ENCODE measurements at regions not wholly inside any gene's neighbourhood (a gene's known extent, or its start where the extent isn't known, plus 50 kb on each side); places are given as distances from the start of the nearest gene placed in this dataset.
"Not testable (repeated sequence)": the region's sequence is repeated elsewhere in the genome, so short reads cannot be mapped to it uniquely, and the experiment has no call there.

- DNase-seq; H3K9me3 ChIP-seq (ENCODE audit: control insufficient read depth, low read length); H3K27me3 ChIP-seq (ENCODE audit: control insufficient read depth in 1 of 2, insufficient read depth in 2 of 2, low read length in 1 of 2); intact Hi-C loops (cut with DNase I); H3K36me3 ChIP-seq (ENCODE audit: control insufficient read depth in 1 of 2, insufficient read depth in 2 of 2, low read length in 1 of 2); ATAC-seq (ENCODE audit: low FRiP score); H3K4me1 ChIP-seq (ENCODE audit: control insufficient read depth in 1 of 2, insufficient read depth in 2 of 2, low read length in 2 of 2); H3K27ac ChIP-seq (ENCODE audit: low read depth in 1 of 2, low read length in 2 of 2); H3K4me3 ChIP-seq (ENCODE audit: low read length in 2 of 2): not testable (repeated sequence)
- 77 to 88% methylated on average over 7 of the region's 7 CpGs for WGBS, 2 donors
Observed at GRCh38 chr12:3424796-3425195, 66.2 kb upstream of the PRMT8 start.

DNA sequence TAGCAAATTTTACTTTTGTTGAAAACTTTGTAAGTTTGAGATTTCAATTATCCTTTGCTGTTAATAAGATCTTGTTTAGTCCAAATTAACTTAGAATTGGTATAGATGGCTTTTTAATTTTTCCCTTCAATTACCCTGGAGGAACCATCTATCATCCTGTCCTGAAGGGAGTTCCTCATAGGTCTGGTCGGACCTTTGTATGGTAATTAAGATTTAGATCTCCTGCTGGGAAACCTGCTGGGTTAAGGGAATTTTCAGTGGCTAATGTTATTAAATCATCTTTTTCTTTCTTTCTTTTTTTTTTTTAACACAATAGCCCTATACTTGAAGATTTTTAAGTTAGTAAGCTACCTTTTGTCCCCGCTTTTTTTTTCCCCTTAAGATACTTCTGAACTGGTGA is 63.0 kb upstream of the PRMT8 start:
- ATAC-seq (ENCODE audit: low FRiP score) = no peak
- no peak for DNase-seq
- 41 to 43% methylated on average over 2 of the region's 2 CpGs for WGBS, 2 donors
- H3K4me1 ChIP-seq (ENCODE audit: control insufficient read depth in 1 of 2, insufficient read depth in 2 of 2, low read length in 2 of 2) = no peaks in the 10 kb centered on the region
- peaks cover 2% of the 10 kb centered on the region for H3K9me3 ChIP-seq (ENCODE audit: control insufficient read depth, low read length)
- intact Hi-C loops (cut with DNase I) = no loop called here
- no peaks in the 10 kb centered on the region for H3K27me3 ChIP-seq (ENCODE audit: control insufficient read depth in 1 of 2, insufficient read depth in 2 of 2, low read length in 1 of 2)
- no peak overlapping the region for H3K4me3 ChIP-seq (ENCODE audit: low read length in 2 of 2)
- no peaks in the 10 kb centered on the region for H3K36me3 ChIP-seq (ENCODE audit: control insufficient read depth in 1 of 2, insufficient read depth in 2 of 2, low read length in 1 of 2)
- no peak overlapping the region for H3K27ac ChIP-seq (ENCODE audit: low read depth in 1 of 2, low read length in 2 of 2)

GRCh38 chr12:3428631-3429030 is 62.4 kb upstream of the PRMT8 start:
- Histone ChIP-seq H3K4me3 (ENCODE audit: low read length in 2 of 2) (no peak overlapping the region), H3K4me1 (ENCODE audit: control insufficient read depth in 1 of 2, insufficient read depth in 2 of 2, low read length in 2 of 2) (no peaks in the 10 kb centered on the region), H3K36me3 (ENCODE audit: control insufficient read depth in 1 of 2, insufficient read depth in 2 of 2, low read length in 1 of 2) (no peaks in the 10 kb centered on the region), H3K27ac (ENCODE audit: low read depth in 1 of 2, low read length in 2 of 2) (no peak overlapping the region), H3K9me3 (ENCODE audit: control insufficient read depth, low read length) (peaks cover 2% of the 10 kb centered on the region), H3K27me3 (ENCODE audit: control insufficient read depth in 1 of 2, insufficient read depth in 2 of 2, low read length in 1 of 2) (no peaks in the 10 kb centered on the region)
- WGBS, 2 donors = 94 to 98% methylated on average over 2 of the region's 2 CpGs
- ATAC-seq (ENCODE audit: low FRiP score) = no peak
- no peak for DNase-seq
- intact Hi-C loops (cut with DNase I) = no loop called here

- H3K27ac ChIP-seq (ENCODE audit: low read depth in 1 of 2, low read length in 2 of 2); H3K36me3 ChIP-seq (ENCODE audit: control insufficient read depth in 1 of 2, insufficient read depth in 2 of 2, low read length in 1 of 2); ATAC-seq (ENCODE audit: low FRiP score); intact Hi-C loops (cut with DNase I); H3K4me1 ChIP-seq (ENCODE audit: control insufficient read depth in 1 of 2, insufficient read depth in 2 of 2, low read length in 2 of 2); H3K27me3 ChIP-seq (ENCODE audit: control insufficient read depth in 1 of 2, insufficient read depth in 2 of 2, low read length in 1 of 2); DNase-seq; H3K9me3 ChIP-seq (ENCODE audit: control insufficient read depth, low read length); H3K4me3 ChIP-seq (ENCODE audit: low read length in 2 of 2): not testable (repeated sequence)
- WGBS, 2 donors = 94 to 97% methylated on average over 5 of the region's 5 CpGs
Observed at GRCh38 chr12:3429523-3429922, 61.5 kb upstream of the PRMT8 start.

GRCh38 chr12:3431686-3432085 is 59.3 kb upstream of the PRMT8 start:
- intact Hi-C loops (cut with DNase I) = no loop called here
- DNase-seq (no peak), ATAC-seq (ENCODE audit: low FRiP score) (no peak)
- Histone ChIP-seq H3K27ac (ENCODE audit: low read depth in 1 of 2, low read length in 2 of 2) (no peak overlapping the region), H3K4me3 (ENCODE audit: low read length in 2 of 2) (no peak overlapping the region), H3K36me3 (ENCODE audit: control insufficient read depth in 1 of 2, insufficient read depth in 2 of 2, low read length in 1 of 2) (no peaks in the 10 kb centered on the region), H3K27me3 (ENCODE audit: control insufficient read depth in 1 of 2, insufficient read depth in 2 of 2, low read length in 1 of 2) (no peaks in the 10 kb centered on the region), H3K9me3 (ENCODE audit: control insufficient read depth, low read length) (peaks cover 2% of the 10 kb centered on the region), H3K4me1 (ENCODE audit: control insufficient read depth in 1 of 2, insufficient read depth in 2 of 2, low read length in 2 of 2) (no peaks in the 10 kb centered on the region)
- WGBS, 2 donors = 82 to 83% methylated on average over 4 of the region's 4 CpGs

GRCh38 chr12:3432176-3432742 is 58.7 kb upstream of the PRMT8 start:
- Histone ChIP-seq H3K9me3 (ENCODE audit: control insufficient read depth, low read length) (peaks cover 2% of the 10 kb centered on the region), H3K36me3 (ENCODE audit: control insufficient read depth in 1 of 2, insufficient read depth in 2 of 2, low read length in 1 of 2) (no peaks in the 10 kb centered on the region), H3K27ac (ENCODE audit: low read depth in 1 of 2, low read length in 2 of 2) (no peak overlapping the region), H3K4me3 (ENCODE audit: low read length in 2 of 2) (no peak overlapping the region), H3K27me3 (ENCODE audit: control insufficient read depth in 1 of 2, insufficient read depth in 2 of 2, low read length in 1 of 2) (no peaks in the 10 kb centered on the region), H3K4me1 (ENCODE audit: control insufficient read depth in 1 of 2, insufficient read depth in 2 of 2, low read length in 2 of 2) (no peaks in the 10 kb centered on the region)
- no peak for ATAC-seq (ENCODE audit: low FRiP score)
- intact Hi-C loops (cut with DNase I) = no loop called here
- DNase-seq = no peak
- WGBS, 2 donors = 49 to 58% methylated on average over 7 of the region's 7 CpGs

- no peak for DNase-seq
- H3K9me3 ChIP-seq (ENCODE audit: control insufficient read depth, low read length) = peaks cover 2% of the 10 kb centered on the region
- 39 to 44% methylated on average over 4 of the region's 4 CpGs for WGBS, 2 donors
- ATAC-seq (ENCODE audit: low FRiP score) = no peak
- H3K4me3 ChIP-seq (ENCODE audit: low read length in 2 of 2) = no peak overlapping the region
- no peaks in the 10 kb centered on the region for H3K36me3 ChIP-seq (ENCODE audit: control insufficient read depth in 1 of 2, insufficient read depth in 2 of 2, low read length in 1 of 2)
- H3K27me3 ChIP-seq (ENCODE audit: control insufficient read depth in 1 of 2, insufficient read depth in 2 of 2, low read length in 1 of 2) = no peaks in the 10 kb centered on the region
- no peak overlapping the region for H3K27ac ChIP-seq (ENCODE audit: low read depth in 1 of 2, low read length in 2 of 2)
- intact Hi-C loops (cut with DNase I) = no loop called here
- H3K4me1 ChIP-seq (ENCODE audit: control insufficient read depth in 1 of 2, insufficient read depth in 2 of 2, low read length in 2 of 2) = no peaks in the 10 kb centered on the region
Observed at GRCh38 chr12:3432868-3433267, 58.1 kb upstream of the PRMT8 start.

DNA sequence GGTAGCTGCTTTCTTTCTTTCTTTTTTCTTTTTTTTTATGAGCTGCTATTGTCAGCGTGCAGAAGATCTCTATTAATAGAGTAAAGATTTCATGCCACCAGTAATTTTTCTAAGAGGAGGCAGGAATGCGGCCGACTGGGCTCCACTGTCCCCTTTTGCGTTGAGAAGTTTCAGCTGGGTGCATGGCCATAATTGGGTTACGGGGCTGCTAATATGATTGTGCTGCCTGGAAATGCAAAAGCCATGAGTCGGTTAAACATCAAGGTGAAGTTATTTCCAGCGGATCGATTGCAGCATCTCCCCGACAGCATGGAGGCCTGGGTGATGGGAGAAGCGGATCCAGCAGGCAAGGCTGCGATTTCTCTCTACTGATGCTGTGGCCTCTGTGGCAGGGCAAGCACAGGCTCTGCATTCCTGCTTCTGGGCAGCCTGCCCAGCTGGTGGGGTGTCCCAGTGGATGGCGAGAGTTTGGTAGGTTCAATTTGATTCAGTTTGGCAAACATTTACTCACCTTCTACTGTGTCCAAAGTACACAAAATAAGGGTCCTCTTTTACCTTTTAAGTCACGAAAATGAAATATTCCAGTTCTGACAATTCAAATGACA is 54.4 kb upstream of the PRMT8 start:
- 52 to 53% methylated on average over 13 of the region's 13 CpGs for WGBS, 2 donors
- Histone ChIP-seq H3K4me3 (ENCODE audit: low read length in 2 of 2) (no peak overlapping the region), H3K27ac (ENCODE audit: low read depth in 1 of 2, low read length in 2 of 2) (no peak overlapping the region), H3K9me3 (ENCODE audit: control insufficient read depth, low read length) (no peaks in the 10 kb centered on the region), H3K27me3 (ENCODE audit: control insufficient read depth in 1 of 2, insufficient read depth in 2 of 2, low read length in 1 of 2) (no peaks in the 10 kb centered on the region), H3K4me1 (ENCODE audit: control insufficient read depth in 1 of 2, insufficient read depth in 2 of 2, low read length in 2 of 2) (no peaks in the 10 kb centered on the region), H3K36me3 (ENCODE audit: control insufficient read depth in 1 of 2, insufficient read depth in 2 of 2, low read length in 1 of 2) (no peaks in the 10 kb centered on the region)
- no peak for DNase-seq
- intact Hi-C loops (cut with DNase I) = no loop called here
- ATAC-seq (ENCODE audit: low FRiP score) = no peak

GRCh38 chr12:3437986-3438385 is 53.0 kb upstream of the PRMT8 start:
- DNase-seq (no peak), ATAC-seq (ENCODE audit: low FRiP score) (no peak)
- WGBS, 2 donors = 83 to 87% methylated on average over 9 of the region's 9 CpGs
- Histone ChIP-seq H3K4me1 (ENCODE audit: control insufficient read depth in 1 of 2, insufficient read depth in 2 of 2, low read length in 2 of 2) (no peaks in the 10 kb centered on the region), H3K27ac (ENCODE audit: low read depth in 1 of 2, low read length in 2 of 2) (no peak overlapping the region), H3K9me3 (ENCODE audit: control insufficient read depth, low read length) (no peaks in the 10 kb centered on the region), H3K36me3 (ENCODE audit: control insufficient read depth in 1 of 2, insufficient read depth in 2 of 2, low read length in 1 of 2) (no peaks in the 10 kb centered on the region), H3K27me3 (ENCODE audit: control insufficient read depth in 1 of 2, insufficient read depth in 2 of 2, low read length in 1 of 2) (no peaks in the 10 kb centered on the region), H3K4me3 (ENCODE audit: low read length in 2 of 2) (no peak overlapping the region)
- intact Hi-C loops (cut with DNase I) = no loop called here

All from aorta (tissue), 5 donors.